ENCODE measurements at regions not wholly inside any gene's neighbourhood (a gene's known extent, or its start where the extent isn't known, plus 50 kb on each side); places are given as distances from the start of the nearest gene placed in this dataset.
"Not testable (repeated sequence)": the region's sequence is repeated elsewhere in the genome, so short reads cannot be mapped to it uniquely, and the experiment has no call there.

DNA sequence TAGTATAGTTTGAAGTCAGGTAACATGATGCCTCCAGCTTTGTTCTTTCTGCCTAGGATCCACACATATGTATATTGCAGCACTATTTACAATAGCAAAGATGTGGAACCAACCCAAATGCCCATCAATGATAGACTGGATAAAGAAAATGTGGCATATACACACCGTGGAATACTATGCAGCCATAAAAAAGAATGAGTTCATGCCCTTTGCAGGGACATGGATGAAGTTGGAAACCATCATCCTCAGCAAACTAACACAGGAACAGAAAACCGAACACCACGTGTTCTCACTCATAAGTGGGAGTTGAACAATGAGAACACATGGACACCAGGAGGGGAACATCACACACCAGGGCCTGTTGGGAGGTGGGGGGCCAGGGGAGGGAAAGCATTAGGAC is 1111.5 kb downstream of the BRD1 start:
- not testable (repeated sequence) for DNase-seq (ENCODE audit: low read depth in 3 of 3)

DNA sequence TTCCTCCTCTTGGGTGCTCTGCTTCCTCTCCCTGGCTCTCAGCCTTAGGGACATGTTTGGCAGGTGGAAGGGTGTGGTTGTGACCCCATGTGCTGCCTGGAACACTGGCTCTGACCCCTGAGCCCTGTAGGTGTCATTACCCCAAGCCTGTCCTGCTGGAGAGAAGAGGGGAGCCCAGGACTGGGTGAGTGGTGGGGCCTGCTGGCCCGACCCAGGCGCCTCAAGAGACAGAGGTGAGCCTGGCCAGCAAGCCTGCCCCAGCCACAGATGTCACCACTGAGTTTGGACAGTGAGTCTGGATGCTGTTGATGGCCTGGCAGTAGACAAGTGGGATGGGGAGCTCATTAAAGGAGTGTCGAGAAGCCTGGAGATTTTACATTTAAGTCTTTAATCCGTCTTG is 1112.2 kb downstream of the BRD1 start:
- no peak for DNase-seq (ENCODE audit: low read depth in 3 of 3)

DNA sequence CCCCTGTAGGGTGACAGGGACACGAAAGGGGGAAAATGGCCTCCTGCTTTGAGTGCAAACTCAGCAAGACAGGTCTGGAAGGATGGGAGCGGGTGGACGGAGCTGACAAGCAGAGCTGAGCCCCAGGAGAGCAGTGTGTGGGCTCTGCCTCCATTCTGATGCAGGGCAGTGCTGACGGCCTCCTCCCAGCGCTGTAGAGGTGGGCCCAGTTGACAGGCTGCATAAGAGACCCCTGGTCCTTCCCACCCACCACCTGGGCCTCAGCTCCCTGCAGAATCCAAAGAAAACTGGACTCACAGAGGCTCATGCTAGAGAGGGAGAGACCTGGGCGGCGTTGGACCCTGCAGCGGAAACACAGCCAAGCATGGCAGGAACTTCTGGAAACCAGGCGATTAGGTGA is 1113.4 kb downstream of the BRD1 start:
- DNase-seq (ENCODE audit: low read depth in 3 of 3) = no peak

DNA sequence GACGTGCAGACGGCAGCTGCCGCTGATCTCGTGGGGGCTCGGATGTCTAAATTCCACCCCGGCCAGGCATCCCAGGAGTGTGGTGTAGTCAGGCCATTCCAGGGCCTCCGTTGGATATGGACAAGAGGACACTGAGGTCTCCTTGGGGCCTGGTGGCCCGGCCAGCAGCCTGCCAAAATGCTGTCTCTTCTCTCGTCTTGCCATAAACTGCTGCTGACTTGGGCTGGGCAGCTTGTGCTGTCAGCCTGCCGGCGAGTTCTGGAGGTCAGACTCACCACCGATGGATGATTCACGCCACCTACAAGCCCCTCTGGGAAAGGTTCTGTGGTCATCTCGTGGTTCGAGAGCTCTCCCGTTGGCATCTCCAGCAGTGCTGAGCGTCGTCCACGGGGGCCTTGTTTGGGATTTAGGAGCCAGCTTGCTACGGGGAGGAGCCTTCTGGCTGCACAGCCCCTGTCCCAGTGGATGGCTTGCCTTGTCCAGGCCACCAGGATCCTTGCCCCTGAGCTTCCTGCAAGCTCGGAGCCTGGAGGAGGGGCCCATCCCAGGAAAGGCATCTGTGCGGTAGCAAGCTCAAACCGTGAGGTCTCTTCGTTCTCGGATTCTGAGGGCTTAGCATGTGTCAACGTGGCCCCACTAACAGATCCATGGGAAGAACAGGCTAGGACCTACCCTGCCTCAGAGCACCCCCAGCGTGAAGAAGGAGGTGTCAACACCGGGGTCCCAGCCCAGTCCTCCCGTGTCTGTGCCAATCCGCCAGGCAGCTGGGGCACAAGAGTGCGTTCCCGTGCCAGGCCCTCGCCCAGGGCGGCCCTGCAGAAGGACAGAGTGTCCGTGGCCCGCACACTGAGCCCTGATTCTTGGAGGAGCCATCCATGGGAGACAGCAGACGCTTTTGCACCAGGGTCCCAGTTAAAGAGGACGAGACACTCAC is 1114.1 kb downstream of the BRD1 start:
- DNase-seq (ENCODE audit: low read depth in 3 of 3) = no peak

DNA sequence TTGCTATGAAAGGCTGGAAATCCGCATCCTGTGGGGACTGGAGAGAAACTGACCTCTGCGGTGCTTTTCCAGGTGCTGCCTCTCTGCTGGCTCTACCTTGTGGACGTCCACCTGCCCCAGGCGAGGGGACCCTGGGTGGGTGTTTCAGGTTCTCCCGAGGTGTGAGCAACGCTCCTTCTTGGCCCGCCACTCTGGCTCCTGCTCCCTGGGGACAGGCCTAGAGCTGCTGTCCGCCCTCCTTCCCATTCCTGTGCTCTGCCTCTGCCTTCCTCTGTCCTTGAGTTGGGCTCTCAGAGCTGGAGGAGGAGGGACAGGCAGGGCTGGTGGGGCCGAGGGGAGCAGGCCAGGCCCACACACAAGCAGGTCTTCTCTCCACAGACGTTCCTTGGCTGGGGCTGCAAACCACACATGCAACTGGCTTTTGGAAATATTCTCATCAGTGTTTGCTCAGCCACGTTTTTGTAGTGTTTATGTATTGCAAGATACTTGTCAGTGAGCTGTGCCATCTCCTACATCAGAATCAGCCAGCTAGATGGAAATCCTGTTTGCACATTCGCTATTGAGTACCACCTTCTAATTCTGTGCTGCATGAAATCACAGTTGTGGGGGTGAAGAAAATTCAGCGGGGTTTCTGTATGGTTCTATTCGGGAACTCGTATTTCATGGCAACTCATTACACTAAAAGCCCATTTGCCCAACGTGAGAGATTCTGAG is 1115.0 kb downstream of the BRD1 start:
- DNase-seq (ENCODE audit: low read depth in 3 of 3) = no peak

DNA sequence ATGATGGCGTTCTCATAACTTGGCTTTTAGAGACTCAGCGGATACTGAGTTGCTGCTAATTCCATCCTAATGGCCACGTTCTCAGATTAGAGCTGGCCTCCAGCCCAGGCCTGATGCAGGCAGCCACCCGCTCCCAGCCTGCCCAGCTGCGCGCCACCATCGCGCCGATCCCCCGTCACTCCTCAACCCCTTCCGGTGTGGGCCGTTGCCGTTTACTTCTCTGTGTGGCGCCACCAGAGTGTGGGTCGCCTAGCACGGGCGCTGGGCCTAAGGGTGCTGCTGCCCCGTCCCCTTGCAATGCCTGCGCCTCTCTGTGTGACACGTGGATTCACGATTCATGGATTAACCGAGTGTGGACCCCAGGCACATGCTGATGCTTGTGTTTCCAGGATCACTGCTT is 1116.0 kb downstream of the BRD1 start:
- no peak for DNase-seq (ENCODE audit: low read depth in 3 of 3)

DNA sequence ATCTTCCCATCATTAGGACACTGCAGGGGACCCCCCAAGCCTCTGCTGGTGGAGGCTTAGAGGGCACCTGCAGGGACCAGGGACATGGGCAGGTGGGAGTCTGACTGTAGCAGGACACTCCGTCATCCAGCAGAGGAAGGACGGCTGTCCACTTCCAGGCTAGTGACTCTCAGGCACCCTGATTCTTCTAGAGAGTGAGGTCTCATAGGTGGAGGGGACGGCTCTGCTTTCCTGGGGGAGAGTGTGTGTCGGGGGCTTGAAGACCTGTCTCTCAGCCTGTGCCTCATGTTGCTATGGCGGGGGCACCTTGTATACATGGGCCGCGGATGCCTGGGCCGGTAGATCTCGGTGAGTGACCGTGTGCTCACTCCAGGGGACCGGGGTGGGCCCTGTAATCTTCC is 1116.6 kb downstream of the BRD1 start:
- no peak for DNase-seq (ENCODE audit: low read depth in 3 of 3)

DNA sequence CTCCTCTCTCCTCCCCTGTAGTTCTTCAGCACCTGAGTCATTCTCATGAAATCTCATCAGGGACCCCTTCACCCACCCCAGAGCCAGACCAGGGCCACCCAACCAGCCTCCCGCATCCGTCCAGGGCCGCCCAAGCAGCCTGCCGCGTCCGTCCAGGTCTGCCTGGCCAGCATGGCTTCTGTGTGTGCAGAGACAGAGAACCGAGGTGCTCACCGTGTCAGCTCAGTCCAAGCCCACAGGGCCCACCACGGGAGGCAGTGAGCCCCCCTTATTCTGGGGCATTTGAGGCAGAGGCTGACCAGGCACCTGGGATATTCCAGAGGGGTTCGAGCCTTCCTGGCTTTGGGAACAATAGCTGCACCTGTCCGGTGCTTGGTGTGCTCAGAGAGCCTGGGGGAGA is 1117.3 kb downstream of the BRD1 start:
- no peak for DNase-seq (ENCODE audit: low read depth in 3 of 3)

DNA sequence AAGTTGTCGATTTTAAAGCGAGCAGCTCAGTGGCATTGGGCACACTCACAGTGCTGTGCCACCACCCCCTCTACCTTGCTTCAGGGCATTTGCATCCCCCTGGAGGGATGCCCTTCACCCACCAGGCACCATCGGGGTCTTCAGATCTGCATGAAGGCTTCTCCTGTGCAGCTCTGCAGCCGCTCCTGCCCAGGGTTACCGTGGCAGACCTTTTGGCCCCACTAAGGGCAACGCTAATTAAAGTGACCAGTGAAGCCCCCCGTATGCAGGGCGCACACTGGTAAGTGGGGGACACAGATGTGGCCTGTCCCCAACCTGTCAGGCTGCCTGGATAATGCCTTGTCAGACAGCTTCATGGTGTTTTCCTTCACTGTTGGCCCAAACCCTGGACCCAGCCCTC is 1117.7 kb downstream of the BRD1 start:
- DNase-seq (ENCODE audit: low read depth in 3 of 3) = no peak

DNA sequence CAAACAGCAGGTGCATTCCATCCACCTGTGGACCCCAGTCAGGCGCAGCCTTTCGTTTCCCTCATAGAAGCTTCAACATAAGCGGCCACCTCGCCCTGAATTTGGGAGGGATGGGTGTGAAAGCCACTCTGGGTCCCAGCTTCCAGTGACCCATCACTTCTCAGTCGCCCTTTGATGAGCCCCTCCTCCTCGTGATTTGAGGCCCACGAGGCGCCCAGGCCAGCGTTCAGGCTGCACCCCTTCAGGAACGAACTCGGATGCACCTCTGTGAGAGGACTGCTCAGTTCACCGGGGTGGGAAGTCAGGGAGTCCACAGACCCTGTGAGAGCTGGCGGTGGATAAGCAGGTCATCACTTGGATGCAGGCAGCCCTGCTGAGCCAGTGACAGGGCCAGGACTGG is 1118.2 kb downstream of the BRD1 start:
- DNase-seq (ENCODE audit: low read depth in 3 of 3) = no peak

DNA sequence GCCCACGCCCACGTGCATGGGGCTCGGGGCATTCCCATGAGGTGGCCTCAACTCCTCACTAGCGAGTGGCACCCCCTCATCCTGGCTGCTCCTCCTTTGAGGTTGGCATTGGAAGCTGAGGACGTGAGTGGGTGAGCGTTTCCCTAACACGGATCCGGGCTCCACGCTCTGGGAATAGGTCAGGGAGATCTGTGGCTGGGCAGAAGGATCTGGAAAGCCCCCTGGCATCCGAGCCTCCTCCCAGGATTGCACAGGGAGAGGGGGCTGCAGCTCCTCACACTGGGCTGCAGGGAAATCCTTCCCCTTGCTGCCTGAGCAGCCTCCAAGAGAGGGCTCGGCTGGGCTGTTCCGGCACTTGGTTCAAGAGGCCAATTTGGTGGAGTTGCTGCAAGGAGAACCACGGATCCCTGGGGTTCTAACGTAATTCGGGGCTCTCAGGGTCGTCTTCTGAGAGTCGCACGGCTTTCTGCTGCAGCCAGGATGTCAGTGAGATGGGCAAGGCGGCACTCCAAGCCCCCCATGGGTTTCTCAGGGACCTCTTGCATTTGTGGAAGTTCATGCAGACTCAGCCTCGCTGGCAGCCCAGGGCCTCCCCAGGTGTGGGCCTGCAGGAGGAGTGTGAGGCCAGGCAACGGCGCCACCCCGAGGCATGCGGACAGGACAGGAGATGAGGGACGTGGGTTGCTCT is 1119.0 kb downstream of the BRD1 start:
- no peak for DNase-seq (ENCODE audit: low read depth in 3 of 3)

DNA sequence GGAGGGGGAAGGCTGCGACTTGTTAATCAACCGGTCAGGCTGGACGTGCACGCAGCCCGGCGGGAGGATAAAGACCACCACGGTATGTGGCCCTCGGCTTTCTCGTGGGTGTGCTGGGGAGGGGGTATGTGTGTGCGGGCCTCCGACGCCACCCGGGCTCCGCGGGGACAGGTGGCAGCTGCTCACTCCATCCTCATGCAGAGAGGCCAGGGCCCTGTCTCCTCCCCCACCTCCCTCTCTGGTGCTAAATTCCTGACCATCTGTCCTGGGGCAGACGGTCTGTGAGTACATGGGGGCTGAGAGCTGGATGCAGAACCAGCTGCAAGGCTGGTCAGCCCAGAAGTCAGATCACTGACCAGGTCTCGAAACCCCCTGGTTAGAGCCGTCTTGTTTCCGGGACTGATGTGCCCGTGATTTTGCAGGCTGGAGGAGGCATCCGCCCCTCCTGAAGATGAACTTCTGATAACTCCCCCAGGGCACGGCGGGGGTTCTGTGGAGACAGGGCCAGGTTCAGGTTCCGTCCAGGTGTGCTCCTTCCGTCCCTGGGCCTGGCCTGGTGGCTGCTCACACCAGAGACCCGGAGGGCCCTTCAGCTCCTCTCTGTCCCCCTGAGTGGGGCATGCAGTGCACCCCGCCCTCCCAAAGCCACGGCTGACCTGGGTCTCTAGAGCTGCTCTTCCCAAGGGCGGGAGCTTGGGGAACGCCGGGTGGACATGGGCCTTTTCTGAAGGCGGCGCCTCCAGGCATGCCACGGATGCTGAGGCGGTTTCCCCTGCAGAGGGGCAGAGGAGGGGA is 1119.7 kb downstream of the BRD1 start:
- DNase-seq (ENCODE audit: low read depth in 3 of 3) = no peak

DNA sequence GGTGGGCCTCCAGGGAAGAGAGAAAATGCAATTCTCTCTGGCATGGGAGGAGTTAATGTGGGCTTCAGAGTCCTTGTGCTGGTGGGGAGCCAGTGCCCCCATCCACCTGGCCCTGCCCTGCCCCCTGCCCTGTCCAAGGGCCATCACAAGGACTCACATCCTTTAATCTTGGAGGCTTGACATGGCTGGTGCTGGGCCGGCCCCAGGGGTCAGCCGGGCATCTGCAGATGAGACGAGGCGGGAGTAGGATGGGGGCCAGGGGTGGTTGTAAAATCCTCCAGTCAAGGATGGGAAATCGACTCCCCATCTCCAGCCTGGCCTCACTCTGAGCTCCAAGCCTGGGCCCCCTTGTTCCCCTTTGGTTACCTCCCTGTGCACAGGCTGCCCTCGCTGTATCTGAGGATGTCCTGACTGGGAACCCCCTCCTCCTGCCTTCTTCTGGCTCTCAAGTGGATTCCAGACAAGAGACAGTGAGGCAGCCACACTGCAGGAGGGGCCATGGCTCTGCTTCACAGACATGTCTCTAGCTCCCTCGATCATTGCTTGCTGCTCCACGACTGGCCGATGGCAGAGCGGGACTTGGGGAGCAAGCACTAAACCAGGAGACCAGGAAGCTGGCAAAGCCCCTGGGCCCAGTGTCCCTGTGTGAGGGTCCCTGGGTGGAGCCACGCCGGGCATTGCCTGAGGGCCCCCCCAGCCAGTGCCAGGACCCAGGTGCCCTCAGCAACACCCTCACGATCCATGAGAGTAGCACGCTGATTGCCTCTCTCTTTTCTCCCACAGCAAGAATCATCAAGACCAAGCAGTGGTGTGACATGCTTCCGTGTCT is 1120.5 kb downstream of the BRD1 start:
- no peak for DNase-seq (ENCODE audit: low read depth in 3 of 3)

DNA sequence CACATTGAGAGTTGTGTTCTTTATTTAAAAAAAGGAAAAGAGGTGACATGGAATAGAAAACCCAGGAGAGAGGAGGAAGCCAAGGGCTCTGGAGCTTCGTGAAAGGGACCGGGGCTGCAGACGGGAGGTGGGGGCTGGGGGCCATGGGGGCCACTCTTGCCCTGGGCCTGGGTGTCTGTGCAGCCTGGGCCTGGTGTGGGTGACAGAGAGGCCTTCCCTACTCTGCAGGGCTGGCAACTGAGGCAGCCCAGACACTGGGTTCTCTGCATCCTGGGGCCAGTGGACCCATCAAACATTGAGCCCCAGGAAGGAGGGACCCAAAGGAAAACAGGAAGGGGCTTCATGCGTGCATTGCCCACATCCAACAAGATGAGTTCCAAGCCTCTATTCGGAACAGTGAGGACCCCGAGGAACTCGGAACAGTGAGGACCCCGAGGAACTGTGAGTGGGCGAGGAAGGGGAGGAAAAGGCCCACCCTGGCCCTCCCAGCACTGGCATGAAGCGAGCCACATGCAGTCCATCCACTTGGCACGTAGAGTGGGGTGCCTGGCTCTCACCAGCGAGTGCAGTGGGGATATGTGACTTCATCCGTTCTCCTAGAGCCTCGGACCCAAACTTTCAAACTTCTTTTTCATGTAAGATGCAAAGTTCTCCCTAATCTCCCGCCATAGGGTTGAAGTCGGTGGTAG is 1121.6 kb downstream of the BRD1 start:
- no peak for DNase-seq (ENCODE audit: low read depth in 3 of 3)

DNA sequence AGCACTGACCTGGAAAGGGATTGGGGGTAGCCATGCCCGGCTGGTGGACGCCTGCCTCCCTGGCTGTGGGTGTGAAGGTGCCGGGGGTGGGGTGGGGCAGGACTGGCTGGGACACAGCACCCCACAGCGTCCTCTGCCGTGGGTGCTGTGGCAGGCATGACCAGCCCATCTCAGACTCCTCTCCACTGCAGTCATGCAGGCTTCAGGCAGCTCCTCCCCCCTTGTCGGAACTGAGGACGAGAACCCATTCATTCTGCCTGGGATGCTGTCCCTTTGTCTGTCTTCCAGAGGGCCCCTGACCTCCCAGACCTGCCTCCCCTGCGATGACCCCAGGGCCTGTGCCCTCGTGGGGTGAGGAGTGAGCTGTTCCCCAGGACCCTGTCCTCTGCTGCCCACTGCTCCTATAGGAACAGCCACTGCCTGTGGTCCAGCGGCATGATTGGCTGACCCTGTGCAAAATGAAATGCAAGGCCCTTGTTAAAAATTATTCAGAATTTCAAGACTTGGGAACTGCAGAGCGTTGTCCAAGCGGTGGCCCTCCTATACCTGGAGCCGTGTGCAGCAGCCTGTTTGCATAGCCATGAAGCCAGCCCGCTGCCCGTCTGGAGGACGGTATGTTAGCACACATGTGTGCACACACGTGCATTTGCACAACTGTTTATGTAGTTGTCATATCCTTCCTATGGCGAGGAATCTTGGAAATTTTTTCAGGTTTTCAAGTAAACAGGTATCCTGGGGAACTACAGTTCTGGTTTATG is 1122.3 kb downstream of the BRD1 start:
- DNase-seq (ENCODE audit: low read depth in 3 of 3) = no peak

DNA sequence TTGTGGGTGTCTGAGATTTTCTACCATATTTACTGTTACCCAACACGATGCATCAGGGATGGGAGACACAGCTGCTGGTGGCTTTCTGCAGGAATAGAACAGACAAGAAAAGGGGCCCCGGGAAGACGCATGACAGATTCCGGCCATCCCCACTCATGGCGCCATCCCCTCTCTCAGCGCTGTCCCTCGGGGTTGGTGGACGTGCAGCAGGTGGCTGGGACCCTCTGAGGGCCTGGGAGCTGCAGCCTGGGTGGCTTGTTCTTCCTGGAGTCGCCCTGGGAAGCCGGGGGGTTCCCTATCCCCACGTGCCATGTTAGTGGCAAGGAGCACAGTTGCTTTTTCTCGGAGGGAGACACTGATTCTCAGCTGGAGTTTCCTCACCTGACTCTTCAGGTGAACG is 1123.3 kb downstream of the BRD1 start:
- DNase-seq (ENCODE audit: low read depth in 3 of 3) = no peak

DNA sequence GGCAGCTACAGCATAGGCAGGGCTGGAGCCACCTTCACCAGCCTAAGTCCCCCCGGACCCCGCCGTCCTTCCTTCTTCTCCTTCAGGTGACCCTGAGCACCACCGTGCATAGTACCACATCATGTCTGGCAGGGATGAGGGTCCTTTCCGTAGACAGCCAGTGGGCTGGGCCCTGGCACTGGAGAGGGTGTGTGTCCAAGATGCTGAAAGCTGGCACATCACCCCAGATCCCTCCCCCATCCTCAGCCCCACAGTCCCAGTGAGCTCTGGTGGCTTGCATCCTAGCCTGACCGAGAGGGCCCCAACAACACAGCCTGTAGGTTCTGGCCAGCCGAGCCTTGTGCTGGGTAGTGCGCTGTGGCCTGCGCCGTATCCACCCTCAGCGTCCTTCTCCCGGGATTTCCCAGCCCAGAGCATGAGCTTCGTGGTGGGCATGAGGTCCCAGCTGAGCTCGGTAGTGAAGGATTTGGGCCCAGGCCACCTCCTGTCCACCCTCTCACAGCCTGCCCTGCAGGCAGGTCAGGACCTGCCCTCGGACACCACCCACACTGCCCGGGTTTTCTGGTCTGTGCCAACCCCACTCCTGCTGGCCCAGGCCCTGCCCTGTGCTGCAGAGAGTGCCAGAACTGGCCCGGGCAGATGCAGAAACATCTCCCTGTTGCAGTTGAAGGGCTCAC is 1124.3 kb downstream of the BRD1 start:
- no peak for DNase-seq (ENCODE audit: low read depth in 3 of 3)

DNA sequence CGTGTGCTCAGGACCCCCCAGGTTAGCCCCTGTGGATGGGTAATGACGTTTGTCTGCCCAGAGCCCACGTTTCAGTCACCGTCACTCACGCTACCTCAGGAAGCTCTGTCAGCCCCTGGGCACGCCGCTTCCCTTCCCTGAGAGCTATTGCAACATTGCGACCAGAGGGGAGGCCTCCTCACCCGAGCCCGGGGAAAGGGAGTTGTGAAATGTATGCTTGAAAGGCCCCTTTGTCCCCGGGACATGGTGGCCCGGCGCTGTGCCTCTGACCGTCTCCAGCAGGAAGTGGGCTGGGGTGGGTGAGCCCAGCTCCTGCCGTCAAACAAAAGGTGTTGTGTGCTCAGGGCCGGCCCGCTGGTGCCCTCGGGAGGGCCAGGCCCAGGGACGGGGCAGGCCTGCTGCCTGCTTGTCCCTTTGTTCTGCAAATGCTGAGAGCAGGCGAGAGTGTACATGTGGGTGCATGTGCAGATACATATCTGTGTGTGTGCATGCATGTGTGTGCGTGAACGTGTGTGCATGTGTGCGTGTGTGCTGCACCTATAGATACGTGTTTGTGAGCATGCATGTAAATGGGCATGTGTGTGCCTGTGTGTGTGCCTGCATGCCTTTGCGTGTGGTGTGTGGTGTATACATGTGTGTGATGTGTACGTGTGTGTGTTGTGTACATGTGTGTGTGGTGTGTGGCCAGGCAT is 1125.0 kb downstream of the BRD1 start:
- no peak for DNase-seq (ENCODE audit: low read depth in 3 of 3)
